PC-9 (cell line): ENCODE measurements at regions not wholly inside any gene's neighbourhood (a gene's known extent, or its start where the extent isn't known, plus 50 kb on each side); places are given as distances from the start of the nearest gene placed in this dataset.
"Not testable (repeated sequence)": the region's sequence is repeated elsewhere in the genome, so short reads cannot be mapped to it uniquely, and the experiment has no call there.

ENCODE experiments used
- BruUV-seq: library from RNA; stranded (reverse); fragments of 400-500 nt; replicated peaks from 2 replicates; lab custom pipeline; 2021; lab: Mats Ljungman, UMichigan
- CTCF ChIA-PET: fragments of 300-600 bp; sonication (Branson Sonifier 250); formaldehyde crosslinking; loops from one replicate; lab custom pipeline; 2022; ENCODE audit warnings: antibody characterized with exemption; lab: Charles Lee
- POLR2A ChIA-PET: fragments of 300-600 bp; sonication (Branson Sonifier 250); formaldehyde crosslinking; loops from one replicate; lab custom pipeline; 2022; ENCODE audit warnings: antibody characterized with exemption; ENCODE audit not compliant: unreplicated experiment; lab: Charles Lee
- DNase-seq, 2 experiments: peaks; one replicate each; pipeline versions ENCODE4 v3.0.0 to v3.0.0-alpha.2; 2015 to 2022; ENCODE audit warnings: mixed read lengths in 1 of 2
- H2AFZ ChIP-seq: fragments of 200-600 bp; sonication (generic); 2 replicates; pipeline ENCODE4 v1.8.1; 2017; ENCODE audit warnings: antibody characterized with exemption
- H3F3A ChIP-seq: fragments of 200-600 bp; sonication (generic); 2 replicates; pipeline ENCODE4 v1.8.1; 2017; ENCODE audit warnings: antibody characterized with exemption, mild to moderate bottlenecking, low read depth; ENCODE audit not compliant: insufficient read depth
- H3K27ac ChIP-seq: fragments of 200-600 bp; sonication (generic); 2 replicates; pipeline ENCODE4 v1.6.1; 2016; ENCODE audit warnings: mixed run types
- H3K27me3 ChIP-seq: fragments of 200-600 bp; sonication (generic); 2 replicates; pipeline ENCODE4 v1.6.1; 2016; ENCODE audit warnings: low read depth, mixed run types; ENCODE audit not compliant: insufficient read depth
- H3K36me3 ChIP-seq: fragments of 200-600 bp; sonication (generic); 2 replicates; pipeline ENCODE4 v1.6.1; 2016; ENCODE audit warnings: low read depth, mixed run types
- H3K4me1 ChIP-seq: fragments of 200-600 bp; sonication (generic); replicated peaks from 2 replicates; pipeline ENCODE4 v1.6.1; 2016; ENCODE audit warnings: mixed run types; ENCODE audit not compliant: insufficient read depth
- H3K4me2 ChIP-seq: fragments of 200-600 bp; sonication (generic); 2 replicates; pipeline ENCODE4 v1.6.1; 2017; ENCODE audit warnings: mixed run types
- H3K4me3 ChIP-seq: fragments of 200-600 bp; sonication (generic); 2 replicates; pipeline ENCODE4 v1.6.1; 2016; ENCODE audit warnings: mixed run types
- H3K79me2 ChIP-seq: fragments of 200-600 bp; sonication (generic); 2 replicates; pipeline ENCODE4 v1.6.1; 2017; ENCODE audit warnings: low read depth, mixed run types
- H3K9me2 ChIP-seq: fragments of 200-600 bp; sonication (generic); 2 replicates; pipeline ENCODE4 v1.8.1; 2017; ENCODE audit warnings: mild to moderate bottlenecking; ENCODE audit not compliant: insufficient read depth
- H3K9me3 ChIP-seq: fragments of 200-600 bp; sonication (generic); 2 replicates; pipeline ENCODE4 v1.8.1; 2016; ENCODE audit warnings: low read depth; ENCODE audit not compliant: insufficient read depth
- H4K20me1 ChIP-seq: fragments of 200-600 bp; sonication (generic); 2 replicates; pipeline ENCODE4 v1.8.1; 2017; ENCODE audit not compliant: insufficient read depth
- CTCF ChIP-seq: fragments of 200-600 bp; sonication (generic); conservative IDR thresholded peaks from 2 replicates; pipeline ENCODE4 v1.6.1; 2017; ENCODE audit warnings: mixed run types, antibody characterized with exemption, mild to moderate bottlenecking, moderate library complexity
- EZH2 ChIP-seq: fragments of 200-600 bp; sonication (generic); IDR thresholded peaks from 2 replicates; pipeline ENCODE4 v1.8.0; 2017; ENCODE audit warnings: antibody characterized with exemption, low read depth
- intact Hi-C: fragments of 100-400 bp; cut with micrococcal nuclease; formaldehyde crosslinking; loops from one replicate; pipeline ENCODE4 v1.10.0; 2022; ENCODE audit not compliant: unreplicated experiment

GRCh38 chr6:85285114-85285513 is 164.8 kb upstream of the NT5E start:
- no peaks in the 10 kb centered on the region for H3K36me3 ChIP-seq
- H4K20me1 ChIP-seq = no peaks in the 10 kb centered on the region
- H3F3A ChIP-seq = no peaks in the 10 kb centered on the region
- H3K9me2 ChIP-seq = no peaks in the 10 kb centered on the region
- DNase-seq = no peak
- TF ChIP-seq EZH2 (no peak), CTCF (no peak)
- BruUV-seq = no TSS peak
- no peaks in the 10 kb centered on the region for H3K4me1 ChIP-seq
- no peak overlapping the region for H3K4me3 ChIP-seq
- no peak overlapping the region for H3K27ac ChIP-seq
- no peak overlapping the region for H3K4me2 ChIP-seq
- POLR2A ChIA-PET = no interaction called here
- H3K79me2 ChIP-seq = no peaks in the 10 kb centered on the region
- intact Hi-C loops = no loop called here
- no peak overlapping the region for H2AFZ ChIP-seq
- no peaks in the 10 kb centered on the region for H3K9me3 ChIP-seq
- CTCF ChIA-PET = no interaction called here
- no peaks in the 10 kb centered on the region for H3K27me3 ChIP-seq

GRCh38 chr6:85283436-85283835 is 166.4 kb upstream of the NT5E start:
- Histone ChIP-seq H3K36me3 (no peaks in the 10 kb centered on the region), H3F3A (no peaks in the 10 kb centered on the region), H3K27ac (no peak overlapping the region), H3K4me2 (no peak overlapping the region), H3K9me3 (no peaks in the 10 kb centered on the region), H3K79me2 (no peaks in the 10 kb centered on the region), H3K27me3 (no peaks in the 10 kb centered on the region), H3K4me3 (no peak overlapping the region), H3K4me1 (no peaks in the 10 kb centered on the region), H3K9me2 (no peaks in the 10 kb centered on the region), H2AFZ (no peak overlapping the region), H4K20me1 (no peaks in the 10 kb centered on the region)
- ChIA-PET CTCF (no interaction called here), POLR2A (no interaction called here)
- no peak for DNase-seq
- no peak for TF ChIP-seq CTCF
- TF ChIP-seq EZH2 = no peak
- intact Hi-C loops = no loop called here
- no TSS peak for BruUV-seq

GRCh38 chr6:85278466-85279035 is 171.3 kb upstream of the NT5E start:
- DNase-seq = no peak
- ChIA-PET POLR2A (no interaction called here), CTCF (no interaction called here)
- Histone ChIP-seq H3K4me3 (no peak overlapping the region), H3K27ac (no peak overlapping the region), H3K9me2 (no peaks in the 10 kb centered on the region), H3K27me3 (no peaks in the 10 kb centered on the region), H3K4me1 (no peaks in the 10 kb centered on the region), H4K20me1 (no peaks in the 10 kb centered on the region), H3F3A (no peaks in the 10 kb centered on the region), H3K4me2 (no peak overlapping the region), H2AFZ (no peak overlapping the region), H3K79me2 (no peaks in the 10 kb centered on the region), H3K9me3 (no peaks in the 10 kb centered on the region), H3K36me3 (no peaks in the 10 kb centered on the region)
- TF ChIP-seq EZH2 (no peak), CTCF (no peak)
- BruUV-seq = no TSS peak
- intact Hi-C loops = no loop called here

GRCh38 chr6:85276026-85276425 is 173.9 kb upstream of the NT5E start:
- H3K36me3 ChIP-seq, H3K4me2 ChIP-seq, DNase-seq, H3F3A ChIP-seq, CTCF ChIA-PET, H3K27ac ChIP-seq, H2AFZ ChIP-seq, H3K27me3 ChIP-seq, POLR2A ChIA-PET, H3K79me2 ChIP-seq, H3K9me2 ChIP-seq, H3K4me3 ChIP-seq, H4K20me1 ChIP-seq, BruUV-seq, intact Hi-C loops, H3K9me3 ChIP-seq, H3K4me1 ChIP-seq: not testable (repeated sequence)
